Right renal pelvis (tissue), 4 donors: ENCODE measurements at regions not wholly inside any gene's neighbourhood (a gene's known extent, or its start where the extent isn't known, plus 50 kb on each side); places are given as distances from the start of the nearest gene placed in this dataset.
"Not testable (repeated sequence)": the region's sequence is repeated elsewhere in the genome, so short reads cannot be mapped to it uniquely, and the experiment has no call there.

Experiments
- DNase-seq, 4 donors: peaks; one replicate each; pipeline ENCODE4 v3.0.0-alpha.2; 2013; ENCODE audit warnings: low read depth in 4 of 4, low spot score in 3 of 4, missing footprints in 1 of 4

- DNase-seq = no peak
These were observed 117.8 kb downstream of the C16orf95 start for GRCh38 chr16:87199379-87199778.

- no peak for DNase-seq
These were observed 117.3 kb downstream of the C16orf95 start for GRCh38 chr16:87199901-87200300.

GRCh38 chr16:87200637-87201036 lies 116.6 kb downstream of the C16orf95 start:
- DNase-seq = no peak

- DNase-seq = no peak
These were observed 116.1 kb downstream of the C16orf95 start for GRCh38 chr16:87201052-87201451.

GRCh38 chr16:87201790-87202189 lies 115.4 kb downstream of the C16orf95 start:
- no peak for DNase-seq

- peak in 1 of 4 donors; percentile 22 for DNase-seq
These were observed 114.8 kb downstream of the C16orf95 start for GRCh38 chr16:87202346-87202745.

- DNase-seq = peak in 2 of 4 donors; percentile 52 to 73
These were observed 114.0 kb downstream of the C16orf95 start for GRCh38 chr16:87203060-87203656.

- no peak for DNase-seq
These were observed 110.3 kb downstream of the C16orf95 start for GRCh38 chr16:87206646-87207451.

GRCh38 chr16:87207509-87207908 lies 109.7 kb downstream of the C16orf95 start:
- no peak for DNase-seq

GRCh38 chr16:87207965-87208364 lies 109.2 kb downstream of the C16orf95 start:
- DNase-seq = no peak

- not testable (repeated sequence) for DNase-seq
These were observed 108.2 kb downstream of the C16orf95 start for GRCh38 chr16:87208968-87209367.

GRCh38 chr16:87209808-87210512 lies 107.2 kb downstream of the C16orf95 start:
- no peak for DNase-seq

GRCh38 chr16:87210894-87211293 lies 106.3 kb downstream of the C16orf95 start:
- no peak for DNase-seq

GRCh38 chr16:87212026-87212425 lies 105.2 kb downstream of the C16orf95 start:
- no peak for DNase-seq

- DNase-seq = no peak
These were observed 103.7 kb downstream of the C16orf95 start for GRCh38 chr16:87213536-87213935.

GRCh38 chr16:87216148-87216840 lies 100.9 kb downstream of the C16orf95 start:
- no peak for DNase-seq

- DNase-seq = no peak
These were observed 100.3 kb downstream of the C16orf95 start for GRCh38 chr16:87216841-87217275.

GRCh38 chr16:87217802-87218201 lies 99.4 kb downstream of the C16orf95 start:
- DNase-seq = not testable (repeated sequence)

- no peak for DNase-seq
These were observed 98.7 kb downstream of the C16orf95 start for GRCh38 chr16:87218281-87219055.

- DNase-seq = no peak
These were observed 97.8 kb downstream of the C16orf95 start for GRCh38 chr16:87219287-87219909.
